HepG2 (cell line): ENCODE measurements at regions not wholly inside any gene's neighbourhood (a gene's known extent, or its start where the extent isn't known, plus 50 kb on each side); places are given as distances from the start of the nearest gene placed in this dataset.

Experiments used
- ATAC-seq: fragments of 200-7000 bp; cut with Tn5 transposase; 3 replicates; pipeline ENCODE4 v1.9.1; 2020; ENCODE audit warnings: mild to moderate bottlenecking, moderate library complexity
- BruUV-seq: library from RNA; stranded (reverse); fragments of 400-500 nt; replicated peaks from 2 replicates; lab custom pipeline; 2021; lab: Mats Ljungman, UMichigan
- CTCF ChIA-PET: fragments of 300-600 bp; formaldehyde crosslinking; extraction: SDS; loops from one replicate; lab custom pipeline; 2021; ENCODE audit warnings: low total read pairs, inconsistent platforms, low intra/inter-chr PET ratio; lab: Yijun Ruan, JAX
- POLR2A ChIA-PET: fragments of 350-600 bp; sonication (Branson Sonifier 250); formaldehyde crosslinking; loops from one replicate; lab custom pipeline; 2020; ENCODE audit warnings: antibody characterized with exemption, inconsistent platforms; lab: Yijun Ruan, JAX
- DNase-seq: peaks from one replicate; pipeline ENCODE4 v3.0.0-alpha.2; 2015; ENCODE audit warnings: low spot score
- FAIRE-seq: peaks from 3 replicates; lab custom pipeline; 2011; peaks lifted over from hg19 to GRCh38; lab: Jason Lieb, UNC
- H2AFZ ChIP-seq: one replicate; pipeline ENCODE4 v1.6.1; 2011; ENCODE audit warnings: low read length, inconsistent platforms
- H3K27ac ChIP-seq: fragments of 300-600 bp; 3 replicates; pipeline ENCODE4 v1.8.0; 2011; ENCODE audit warnings: mixed run types, mild to moderate bottlenecking, mixed read lengths, low read length, inconsistent platforms; ENCODE audit not compliant: insufficient read depth; ENCODE audit errors: extremely low read length
- H3K27me3 ChIP-seq, 2 experiments: fragments of 200-600 bp in 1 of 2; 2 replicates in 1 of 2; 3 replicates in 1 of 2; pipeline versions ENCODE4 v1.6.0 to v1.8.0; 2011; ENCODE audit warnings: low read length in 2 of 2, mild to moderate bottlenecking in 2 of 2, moderate library complexity in 2 of 2, inconsistent platforms in 1 of 2; ENCODE audit not compliant: insufficient read depth in 2 of 2, control insufficient read depth in 1 of 2
- H3K36me3 ChIP-seq, 2 experiments: fragments of 200-600 bp in 1 of 2; replicated peaks in 1 of 2; 2 replicates in 1 of 2; 3 replicates in 1 of 2; pipeline versions ENCODE4 v1.5.1 to v1.8.0; 2011; ENCODE audit warnings: low read length in 2 of 2, inconsistent platforms in 1 of 2; ENCODE audit not compliant: insufficient read depth in 2 of 2, control insufficient read depth in 1 of 2
- H3K4me1 ChIP-seq: 2 replicates; pipeline ENCODE4 v1.5.1; 2012; ENCODE audit warnings: low read length, inconsistent platforms; ENCODE audit not compliant: insufficient read depth
- H3K4me2 ChIP-seq: 2 replicates; pipeline ENCODE4 v1.6.0; 2011; ENCODE audit warnings: low read depth, low read length, inconsistent platforms
- H3K4me3 ChIP-seq, 3 experiments: fragments of 200-600 bp in 1 of 3; sonication (generic), shearing (Covaris generic) in 1 of 3; replicated peaks in 1 of 3; 2 replicates each; pipeline ENCODE4 v1.5.1; 2011 to 2016; ENCODE audit warnings: low read length in 3 of 3, inconsistent platforms in 2 of 3, low read depth in 2 of 3, mild to moderate bottlenecking in 2 of 3, control low read depth in 1 of 3, mixed read lengths in 1 of 3; ENCODE audit not compliant: insufficient read depth in 1 of 3
- H3K79me2 ChIP-seq: one replicate; pipeline ENCODE4 v1.6.1; 2011; ENCODE audit warnings: low read length, inconsistent platforms; ENCODE audit not compliant: insufficient read depth
- H3K9ac ChIP-seq: 2 replicates; pipeline ENCODE4 v1.6.0; 2011; ENCODE audit warnings: mild to moderate bottlenecking, low read depth, low read length, inconsistent platforms; ENCODE audit not compliant: insufficient read depth
- H3K9me3 ChIP-seq: 2 replicates; pipeline ENCODE4 v1.5.1; 2012; ENCODE audit warnings: mild to moderate bottlenecking, low read length
- H4K20me1 ChIP-seq: 2 replicates; pipeline ENCODE4 v1.6.0; 2011; ENCODE audit warnings: inconsistent platforms, mild to moderate bottlenecking, low read length, moderate library complexity; ENCODE audit not compliant: insufficient read depth
- ATF7 ChIP-seq, 2 experiments: fragments of 450-650 bp in 1 of 2; sonication (generic) in 1 of 2; formaldehyde crosslinking in 1 of 2; IDR thresholded peaks; 2 replicates each; pipeline versions ENCODE4 v1.4.0 to v1.6.1; 2016 to 2020; ENCODE audit warnings: antibody characterized with exemption in 1 of 2, mild to moderate bottlenecking in 1 of 2, missing genetic modification reagents in 1 of 2
- ESRRA ChIP-seq: sonication (generic); formaldehyde crosslinking; IDR thresholded peaks from 2 replicates; pipeline ENCODE4 v1.5.1; 2020; ENCODE audit warnings: mild to moderate bottlenecking, low read depth, missing genetic modification reagents
- FLYWCH1 ChIP-seq: sonication (generic); formaldehyde crosslinking; IDR thresholded peaks from 2 replicates; pipeline ENCODE4 v1.8.1; 2023; ENCODE audit warnings: mild to moderate bottlenecking, missing genetic modification reagents
- KLF16 ChIP-seq, 2 experiments: sonication (generic) in 1 of 2; formaldehyde crosslinking in 1 of 2; IDR thresholded peaks; 2 replicates each; pipeline versions ENCODE4 v1.6.1 to v1.8.0; 2016 to 2023; ENCODE audit warnings: missing genetic modification reagents in 2 of 2, missing compliant biosample characterization in 1 of 2
- MEIS1 ChIP-seq: sonication (generic); formaldehyde crosslinking; IDR thresholded peaks from 2 replicates; pipeline ENCODE4 v1.9.0; 2021; ENCODE audit warnings: mild to moderate bottlenecking, missing genetic modification reagents, moderate library complexity, borderline replicate concordance
- MEIS2 ChIP-seq: sonication (generic); formaldehyde crosslinking; IDR thresholded peaks from 2 replicates; pipeline ENCODE4 v1.9.0; 2021; ENCODE audit warnings: mild to moderate bottlenecking, missing genetic modification reagents
- MIXL1 ChIP-seq: IDR thresholded peaks from 2 replicates; pipeline ENCODE4 v1.6.1; 2016
- NFRKB ChIP-seq: fragments of 450-650 bp; IDR thresholded peaks from 2 replicates; pipeline ENCODE4 v1.6.1; 2017
- NR1H2 ChIP-seq: sonication (generic); formaldehyde crosslinking; IDR thresholded peaks from 2 replicates; pipeline ENCODE4 v1.8.1; 2022; ENCODE audit warnings: low read depth, missing genetic modification reagents, borderline replicate concordance
- RAD51 ChIP-seq: fragments of 450-650 bp; IDR thresholded peaks from 2 replicates; pipeline ENCODE4 v1.6.1; 2016; ENCODE audit warnings: borderline replicate concordance
- REPIN1 ChIP-seq: sonication (generic); formaldehyde crosslinking; IDR thresholded peaks from 2 replicates; pipeline ENCODE4 v1.8.0; 2022; ENCODE audit warnings: missing genetic modification reagents, low read depth, mild to moderate bottlenecking, borderline replicate concordance
- REXO4 ChIP-seq: sonication (generic); formaldehyde crosslinking; IDR thresholded peaks from 2 replicates; pipeline ENCODE4 v1.8.0; 2022; ENCODE audit warnings: missing genetic modification reagents, mild to moderate bottlenecking, borderline replicate concordance
- SKIL ChIP-seq: sonication (generic); formaldehyde crosslinking; IDR thresholded peaks from 2 replicates; pipeline ENCODE4 v1.8.0; 2022; ENCODE audit warnings: missing genetic modification reagents, mild to moderate bottlenecking, moderate library complexity, borderline replicate concordance
- SSRP1 ChIP-seq: IDR thresholded peaks from 2 replicates; pipeline ENCODE4 v1.6.1; 2016; ENCODE audit warnings: control low read depth
- TBP ChIP-seq: sonication (generic); formaldehyde crosslinking; IDR thresholded peaks from 2 replicates; pipeline ENCODE4 v1.5.0; 2020; ENCODE audit warnings: missing genetic modification reagents
- TMF1 ChIP-seq: sonication (generic); formaldehyde crosslinking; IDR thresholded peaks from 2 replicates; pipeline ENCODE4 v1.8.1; 2022; ENCODE audit warnings: low read depth, missing genetic modification reagents
- ZBTB14 ChIP-seq: sonication (generic); formaldehyde crosslinking; IDR thresholded peaks from 2 replicates; pipeline ENCODE4 v1.4.0; 2020; ENCODE audit warnings: missing genetic modification reagents
- ZBTB42 ChIP-seq: sonication (generic); formaldehyde crosslinking; IDR thresholded peaks from 2 replicates; pipeline ENCODE4 v1.5.0; 2020; ENCODE audit warnings: mild to moderate bottlenecking, missing genetic modification reagents
- ZNF724P ChIP-seq: sonication (generic); formaldehyde crosslinking; IDR thresholded peaks from 2 replicates; pipeline ENCODE4 v1.8.0; 2022; ENCODE audit warnings: missing genetic modification reagents, borderline replicate concordance
- WGBS: methylation state at CpG from one replicate; pipeline ENCODE4 v1.1.6; 2017; ENCODE audit warnings: low lambda C conversion rate; 5-methylcytosine and 5-hydroxymethylcytosine counted together
- in situ Hi-C: cut with HindIII; loops from 2 replicates; pipeline ENCODE4 v1.10.0; 2017; ENCODE audit warnings: low pct_unique_long_range_greater_than_20kb; ENCODE audit not compliant: extremely low pct_ligation_motif_present
- intact Hi-C: fragments of 100-400 bp; cut with micrococcal nuclease; formaldehyde crosslinking; loops from one replicate; pipeline ENCODE4 v1.10.0; 2022; ENCODE audit not compliant: unreplicated experiment
- TF ChIP-seq, protein P1 (sequence below): sonication (generic); formaldehyde crosslinking; conservative IDR thresholded peaks from 2 replicates; pipeline ENCODE4 v1.8.0; 2022; ENCODE audit warnings: mild to moderate bottlenecking, moderate library complexity, missing genetic modification reagents

GRCh38 chr1:5254975-5255374 lies 600.6 kb downstream of the AJAP1 start:
- TF ChIP-seq SSRP1 (CRISPR knock-in tag) (no peak), ZBTB42 (no peak), ZNF724P (CRISPR knock-in tag) (no peak), KLF16 (CRISPR knock-in tag; IDR thresholded peaks at IDR 0.05) (no peak), ZBTB14 (CRISPR knock-in tag) (no peak), MIXL1 (CRISPR knock-in tag) (no peak), ATF7 (IDR thresholded peaks at IDR 0.05) (no peak), ATF7 (CRISPR knock-in tag; IDR thresholded peaks at IDR 0.05) (no peak), FLYWCH1 (CRISPR knock-in tag) (no peak), TBP (CRISPR knock-in tag) (no peak), RAD51 (no peak), MEIS2 (CRISPR knock-in tag) (no peak), TMF1 (CRISPR knock-in tag) (no peak), NFRKB (no peak), ESRRA (no peak), REPIN1 (no peak), REXO4 (no peak), MEIS1 (CRISPR knock-in tag) (no peak), SKIL (no peak), NR1H2 (CRISPR knock-in tag) (no peak)
- TF ChIP-seq, protein P1, sequence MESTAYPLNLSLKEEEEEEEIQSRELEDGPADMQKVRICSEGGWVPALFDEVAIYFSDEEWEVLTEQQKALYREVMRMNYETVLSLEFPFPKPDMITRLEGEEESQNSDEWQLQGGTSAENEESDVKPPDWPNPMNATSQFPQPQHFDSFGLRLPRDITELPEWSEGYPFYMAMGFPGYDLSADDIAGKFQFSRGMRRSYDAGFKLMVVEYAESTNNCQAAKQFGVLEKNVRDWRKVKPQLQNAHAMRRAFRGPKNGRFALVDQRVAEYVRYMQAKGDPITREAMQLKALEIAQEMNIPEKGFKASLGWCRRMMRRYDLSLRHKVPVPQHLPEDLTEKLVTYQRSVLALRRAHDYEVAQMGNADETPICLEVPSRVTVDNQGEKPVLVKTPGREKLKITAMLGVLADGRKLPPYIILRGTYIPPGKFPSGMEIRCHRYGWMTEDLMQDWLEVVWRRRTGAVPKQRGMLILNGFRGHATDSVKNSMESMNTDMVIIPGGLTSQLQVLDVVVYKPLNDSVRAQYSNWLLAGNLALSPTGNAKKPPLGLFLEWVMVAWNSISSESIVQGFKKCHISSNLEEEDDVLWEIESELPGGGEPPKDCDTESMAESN (CRISPR knock-in tag) = no peak
- Histone ChIP-seq H3K9me3 (peaks cover 23% of the 10 kb centered on the region; the same call in 1 of the 2 replicates), H3K4me1 (no peaks in the 10 kb centered on the region), H3K36me3 (no peaks in the 10 kb centered on the region), H3K79me2 (no peaks in the 10 kb centered on the region), H4K20me1 (no peaks in the 10 kb centered on the region), H3K27ac (no peak overlapping the region), H3K4me3 (no peak overlapping the region), H3K9ac (no peak overlapping the region), H3K4me2 (no peak overlapping the region), H3K27me3 (no peaks in the 10 kb centered on the region), H2AFZ (no peak overlapping the region)
- no peak for DNase-seq
- intact Hi-C loops = no loop called here
- no TSS peak for BruUV-seq
- ChIA-PET CTCF (no interaction called here), POLR2A (no interaction called here)
- no peak for ATAC-seq
- no peak for FAIRE-seq
- in situ Hi-C loops = no loop called here
- WGBS = 0% methylated on average over 1 of the region's 2 CpGs
